ENCODE measurements at regions not wholly inside any gene's neighbourhood (a gene's known extent, or its start where the extent isn't known, plus 50 kb on each side); places are given as distances from the start of the nearest gene placed in this dataset.

- intact Hi-C loops (cut with micrococcal nuclease; ENCODE audit: unreplicated experiment) (no loop called here), in situ Hi-C loops (cut with HindIII; ENCODE audit: low pct_unique_long_range_greater_than_20kb, low sequenced_read_pairs) (no loop called here)
- peaks cover 18% of the 10 kb centered on the region for H3K4me1 ChIP-seq (ENCODE audit: control insufficient read depth, insufficient read depth, low read length)
- no peaks in the 10 kb centered on the region for H3K27me3 ChIP-seq (ENCODE audit: control insufficient read depth, insufficient read depth, low read length)
- H3K4me3 ChIP-seq (ENCODE audit: low read depth in 2 of 2, low read length in 2 of 2), result no peak overlapping the region
- BruUV-seq (replicated peaks), result no TSS peak
- no peaks in the 10 kb centered on the region; the same call in 1 of the 2 replicates for H3K9me3 ChIP-seq (ENCODE audit: control insufficient read depth, insufficient read depth, low read depth, low read length)
- TF ChIP-seq REST (IDR thresholded peaks at IDR 0.05; ENCODE audit: insufficient read depth in 1 of 2, low read depth in 2 of 2, low read length in 1 of 2), result no peak
- TF ChIP-seq TCF7L2 (IDR thresholded peaks at IDR 0.05; ENCODE audit: low read depth, low read length), result 0 out of 2 replicates have a peak, but pooled peaks have one; percentile 37
- no peaks in the 10 kb centered on the region for H3K36me3 ChIP-seq (ENCODE audit: control insufficient read depth, insufficient read depth, low read length)
- ChIA-PET POLR2A (no interaction called here), CTCF (no interaction called here)
- ATAC-seq, result no peak; the same call in 1 of the 2 replicates
- peak overlapping the region; percentile 72 for H3K27ac ChIP-seq (ENCODE audit: low read length)
- DNase-seq (ENCODE audit: low read depth, low spot score), result no peak
Observed at GRCh38 chr1:58870298-58870676, 86.4 kb upstream of the JUN start.

GRCh38 chr1:58874342-58874741 is 90.5 kb upstream of the JUN start:
- no peaks in the 10 kb centered on the region for H3K36me3 ChIP-seq (ENCODE audit: control insufficient read depth, insufficient read depth, low read length)
- BruUV-seq (replicated peaks), result no TSS peak
- intact Hi-C loops (cut with micrococcal nuclease; ENCODE audit: unreplicated experiment) (no loop called here), in situ Hi-C loops (cut with HindIII; ENCODE audit: low pct_unique_long_range_greater_than_20kb, low sequenced_read_pairs) (no loop called here)
- POLR2A ChIA-PET, result no interaction called here
- H3K4me1 ChIP-seq (ENCODE audit: control insufficient read depth, insufficient read depth, low read length), result peaks cover 24% of the 10 kb centered on the region
- peak; percentile 12; the same call in 1 of the 2 replicates for ATAC-seq
- no peaks in the 10 kb centered on the region for H3K9me3 ChIP-seq (ENCODE audit: control insufficient read depth, insufficient read depth, low read depth, low read length)
- TF ChIP-seq TCF7L2 (IDR thresholded peaks at IDR 0.05; ENCODE audit: low read depth, low read length) (peak; percentile 69; the same call in 1 of the 2 replicates), REST (IDR thresholded peaks at IDR 0.05; ENCODE audit: insufficient read depth in 1 of 2, low read depth in 2 of 2, low read length in 1 of 2) (no peak)
- DNase-seq (ENCODE audit: low read depth, low spot score), result no peak
- H3K27me3 ChIP-seq (ENCODE audit: control insufficient read depth, insufficient read depth, low read length), result no peaks in the 10 kb centered on the region
- no peak overlapping the region for H3K4me3 ChIP-seq (ENCODE audit: low read depth in 2 of 2, low read length in 2 of 2)
- CTCF ChIA-PET, result no interaction called here
- peak overlapping the region; percentile 58 for H3K27ac ChIP-seq (ENCODE audit: low read length)

- TF ChIP-seq REST (IDR thresholded peaks at IDR 0.05; ENCODE audit: insufficient read depth in 1 of 2, low read depth in 2 of 2, low read length in 1 of 2) (no peak), POLR2AphosphoS5 (IDR thresholded peaks at IDR 0.05; ENCODE audit: low read depth, low read length) (no peak), TCF7L2 (IDR thresholded peaks at IDR 0.05; ENCODE audit: low read depth, low read length) (no peak), SIN3A (IDR thresholded peaks at IDR 0.05; ENCODE audit: borderline replicate concordance, insufficient read depth, low read depth, low read length) (no peak), CTCF (IDR thresholded peaks at IDR 0.05) (no peak)
- CTCF ChIA-PET, result no interaction called here
- BruUV-seq (replicated peaks), result no TSS peak
- intact Hi-C loops (cut with micrococcal nuclease; ENCODE audit: unreplicated experiment) (no loop called here), in situ Hi-C loops (cut with HindIII; ENCODE audit: low pct_unique_long_range_greater_than_20kb, low sequenced_read_pairs) (no loop called here)
- POLR2A ChIA-PET, result no interaction called here
- no peaks in the 10 kb centered on the region for H3K27me3 ChIP-seq (ENCODE audit: control insufficient read depth, insufficient read depth, low read length)
- DNase-seq (ENCODE audit: low read depth, low spot score) (no peak), ATAC-seq (peak; percentile 56)
- no peaks in the 10 kb centered on the region for H3K36me3 ChIP-seq (ENCODE audit: control insufficient read depth, insufficient read depth, low read length)
- H3K27ac ChIP-seq (ENCODE audit: low read length), result peak overlapping the region; percentile 58
- no peaks in the 10 kb centered on the region for H3K9me3 ChIP-seq (ENCODE audit: control insufficient read depth, insufficient read depth, low read depth, low read length)
- no peak overlapping the region; a peak in 1 of 4 replicates for H3K4me3 ChIP-seq (ENCODE audit: low read depth in 2 of 2, low read length in 2 of 2)
- H3K4me1 ChIP-seq (ENCODE audit: control insufficient read depth, insufficient read depth, low read length), result peaks cover 24% of the 10 kb centered on the region
Observed at GRCh38 chr1:58874757-58875755, 91.2 kb upstream of the JUN start.
